D721Med (cell line): ENCODE measurements at regions not wholly inside any gene's neighbourhood (a gene's known extent, or its start where the extent isn't known, plus 50 kb on each side); places are given as distances from the start of the nearest gene placed in this dataset.

Experiments
- DNase-seq: peaks from one replicate; pipeline ENCODE4 v3.0.0; 2011; ENCODE audit warnings: low spot score; ENCODE audit not compliant: insufficient read length
- FAIRE-seq: peaks from 2 replicates; lab custom pipeline; 2011; peaks lifted over from hg19 to GRCh38; lab: Jason Lieb, UNC
- CTCF ChIP-seq: IDR thresholded peaks from 2 replicates; pipeline ENCODE4 v1.5.1; 2012; ENCODE audit warnings: mild to moderate bottlenecking, control low read depth; ENCODE audit not compliant: insufficient read depth; ENCODE audit errors: missing control alignments

GRCh38 chr12:96134200-96134599 is 60.0 kb upstream of the ELK3 start:
- DNase-seq (no peak), FAIRE-seq (no peak)
- TF ChIP-seq CTCF = no peak

- DNase-seq (no peak), FAIRE-seq (no peak)
- TF ChIP-seq CTCF = no peak
These were observed 58.0 kb upstream of the ELK3 start for GRCh38 chr12:96136161-96136560.

GRCh38 chr12:96136725-96137378 is 57.3 kb upstream of the ELK3 start:
- FAIRE-seq (no peak), DNase-seq (no peak)
- TF ChIP-seq CTCF = no peak

GRCh38 chr12:96140174-96140573 is 54.0 kb upstream of the ELK3 start:
- no peak for TF ChIP-seq CTCF
- DNase-seq (no peak), FAIRE-seq (no peak)

GRCh38 chr12:96141216-96141912 is 52.8 kb upstream of the ELK3 start:
- FAIRE-seq = no peak
- TF ChIP-seq CTCF = no peak
- DNase-seq = no peak

- FAIRE-seq (no peak), DNase-seq (no peak)
- TF ChIP-seq CTCF = no peak
These were observed 50.8 kb upstream of the ELK3 start for GRCh38 chr12:96143392-96143791.
